ENCODE measurements at regions not wholly inside any gene's neighbourhood (a gene's known extent, or its start where the extent isn't known, plus 50 kb on each side); places are given as distances from the start of the nearest gene placed in this dataset.

DNA sequence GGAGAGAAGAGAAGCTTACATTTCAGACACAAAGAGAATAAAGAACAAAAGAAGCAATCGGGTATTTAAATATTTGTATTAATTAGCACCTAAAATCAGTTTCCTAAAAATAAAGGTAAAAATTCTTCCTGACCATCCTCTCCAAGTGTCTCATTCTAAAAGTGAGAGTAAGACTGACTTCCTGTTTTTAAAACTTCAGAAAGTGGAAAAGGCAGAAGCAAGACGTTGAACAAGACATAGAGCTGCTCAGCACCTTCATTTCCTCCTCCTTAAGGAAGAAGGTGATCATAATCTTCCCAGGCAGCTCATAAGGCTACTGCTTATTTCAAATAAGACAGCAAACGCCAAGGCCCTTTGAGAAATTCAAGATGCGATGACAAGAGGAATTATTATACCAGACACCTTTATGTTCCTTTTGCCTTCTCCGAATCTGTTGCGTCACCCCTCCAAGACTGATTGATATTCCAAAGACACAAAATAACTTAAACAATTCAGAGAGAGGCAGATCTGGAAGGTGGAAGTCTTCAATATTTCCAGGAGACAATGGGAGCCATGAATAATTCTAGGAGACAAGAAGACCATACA lies 238.8 kb upstream of the TLE3 start:
- TF ChIP-seq ZNF274 (IDR thresholded peaks at IDR 0.05; ENCODE audit: low read depth, low read length) (no peak), YY1 (IDR thresholded peaks at IDR 0.05; ENCODE audit: insufficient read depth, insufficient read length) (no peak)

All from NT2/D1 (cell line).